GM19324 (cell line): ENCODE measurements at regions not wholly inside any gene's neighbourhood (a gene's known extent, or its start where the extent isn't known, plus 50 kb on each side); places are given as distances from the start of the nearest gene placed in this dataset.

Experiments
- ATAC-seq: cut with Tn5 transposase; IDR thresholded peaks from one replicate; pipeline ENCODE4 v1.9.1; 2021; ENCODE audit warnings: mild to moderate bottlenecking, moderate library complexity; ENCODE audit not compliant: unreplicated experiment, low FRiP score

GRCh38 chr3:24829629-24830229 is 335.1 kb upstream of the THRB start:
- no peak for ATAC-seq

DNA sequence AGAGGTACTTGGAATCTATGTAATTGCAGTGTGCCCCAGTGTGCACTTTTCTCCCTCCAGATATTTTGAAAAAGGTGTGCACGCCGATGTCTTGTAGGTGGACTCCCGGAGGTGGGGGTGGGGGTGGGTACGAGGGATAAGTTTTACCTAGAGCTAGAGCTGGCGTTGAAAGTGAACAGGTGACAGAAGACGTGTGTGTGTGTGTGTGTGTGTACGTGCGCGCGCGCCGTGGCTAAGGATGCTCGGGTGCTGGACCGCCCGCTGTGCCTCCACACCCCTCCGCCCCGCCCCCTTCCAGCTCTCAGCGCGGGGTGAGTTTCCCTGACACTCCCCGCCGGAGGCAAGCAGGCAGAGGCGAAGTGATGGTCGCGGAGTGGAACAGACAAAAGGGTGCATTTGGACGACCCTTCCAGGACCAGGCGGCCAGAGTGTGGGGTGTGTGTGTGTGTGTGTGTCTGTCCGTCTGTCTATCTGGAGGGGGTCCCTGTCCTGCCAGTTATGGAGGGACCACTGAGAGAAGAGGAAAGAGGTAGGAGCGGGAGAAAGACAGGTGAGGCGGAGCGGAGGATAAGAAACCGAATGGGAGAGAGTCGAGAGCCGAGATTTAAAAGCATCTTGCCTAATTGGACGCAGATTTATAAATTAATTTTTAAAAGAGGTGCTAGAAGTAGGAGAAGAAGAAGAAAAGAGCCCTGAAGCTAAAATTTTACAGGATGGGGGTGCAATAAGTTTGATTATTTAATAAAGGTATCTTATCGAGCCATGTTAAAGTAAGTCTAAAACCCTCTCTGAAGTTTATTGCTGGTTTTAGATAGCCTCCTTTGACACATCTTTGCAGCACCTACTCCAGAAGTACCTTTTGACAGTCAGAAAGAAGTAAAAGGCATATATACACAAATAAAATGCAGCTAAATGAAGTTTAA is 335.8 kb upstream of the THRB start:
- no peak for ATAC-seq

- no peak for ATAC-seq
Measured at GRCh38 chr3:24831221-24831620, 336.6 kb upstream of the THRB start.

DNA sequence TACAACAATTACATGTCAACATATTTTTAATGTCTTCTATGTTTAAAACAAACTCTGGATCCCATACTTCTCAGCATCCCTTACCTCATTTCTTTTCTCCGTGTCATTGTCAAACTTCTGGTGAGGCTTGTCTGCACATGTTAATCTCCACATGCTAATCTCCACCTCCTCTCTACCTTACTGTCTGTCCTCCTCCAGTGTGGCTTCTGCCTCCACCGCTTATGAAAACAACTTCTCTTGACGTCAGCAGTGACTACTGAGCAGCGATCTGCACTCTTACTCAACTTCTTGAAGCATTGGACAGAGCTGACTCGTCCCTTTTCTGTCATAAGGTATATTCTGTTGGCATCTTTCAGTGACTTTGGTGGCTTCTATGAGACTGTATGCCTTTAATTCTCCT is 338.2 kb upstream of the THRB start:
- no peak for ATAC-seq

DNA sequence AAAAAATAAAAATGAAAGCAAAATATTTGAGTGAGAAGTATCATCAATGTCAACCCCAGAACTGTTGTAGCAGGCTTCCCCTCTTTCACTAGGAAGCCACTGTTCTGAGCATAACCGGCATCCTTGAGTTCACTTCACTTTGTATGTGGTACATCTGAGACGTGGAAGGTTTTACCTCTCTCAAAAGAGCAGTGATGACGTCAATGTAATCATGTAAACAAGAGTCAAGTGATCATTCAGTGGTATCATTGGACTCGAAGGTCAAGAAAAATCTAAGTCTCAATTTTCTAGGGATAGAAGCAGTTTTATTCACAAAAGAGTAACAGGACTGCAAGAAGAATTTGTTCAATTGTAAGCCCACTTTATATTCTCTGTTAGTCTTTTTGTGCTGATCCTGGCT is 339.8 kb upstream of the THRB start:
- ATAC-seq = no peak

DNA sequence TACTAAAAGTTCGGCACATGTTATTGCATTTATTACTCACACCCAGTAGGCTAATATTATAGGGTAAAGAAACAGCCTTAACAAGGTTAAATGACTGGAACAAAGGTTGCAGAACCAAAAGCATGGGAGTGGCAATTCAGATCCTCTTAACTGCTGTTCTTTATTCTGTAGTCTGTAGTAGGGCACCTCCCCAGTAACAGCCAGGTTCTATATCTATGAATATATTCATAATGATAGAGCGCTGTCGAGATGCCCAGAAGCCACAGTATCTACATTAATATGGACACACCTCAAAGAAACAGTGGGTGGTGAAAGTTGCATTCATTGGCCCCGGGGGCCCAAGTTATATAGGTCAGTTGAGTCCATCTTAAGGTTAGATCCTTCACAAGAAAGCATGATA is 340.9 kb upstream of the THRB start:
- no peak for ATAC-seq

- ATAC-seq = no peak
Measured at GRCh38 chr3:24837601-24838000, 343.0 kb upstream of the THRB start.

DNA sequence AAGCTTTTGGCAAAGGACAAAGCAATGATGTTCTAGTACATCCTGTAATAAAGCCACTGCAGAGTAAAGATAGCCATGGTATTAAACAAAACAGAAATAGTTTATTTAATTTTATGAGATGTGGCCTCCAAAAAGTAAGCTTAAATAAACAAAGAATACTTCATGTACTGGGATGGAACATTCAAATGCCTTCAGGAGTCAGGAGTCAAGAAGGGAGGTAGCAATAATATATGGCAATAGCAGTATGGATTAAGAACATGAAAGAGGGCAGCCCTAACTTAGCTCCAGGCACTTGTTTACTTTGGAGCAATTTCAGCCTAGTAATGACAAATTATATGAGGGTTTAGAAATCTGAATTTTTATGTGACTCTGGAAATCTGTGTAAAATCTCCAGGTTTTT is 343.9 kb upstream of the THRB start:
- ATAC-seq = no peak

GRCh38 chr3:24843955-24844354 is 349.3 kb upstream of the THRB start:
- ATAC-seq = no peak

- no peak for ATAC-seq
Measured at GRCh38 chr3:24845524-24846155, 351.0 kb upstream of the THRB start.

GRCh38 chr3:24846286-24846860 is 351.7 kb upstream of the THRB start:
- ATAC-seq = no peak

DNA sequence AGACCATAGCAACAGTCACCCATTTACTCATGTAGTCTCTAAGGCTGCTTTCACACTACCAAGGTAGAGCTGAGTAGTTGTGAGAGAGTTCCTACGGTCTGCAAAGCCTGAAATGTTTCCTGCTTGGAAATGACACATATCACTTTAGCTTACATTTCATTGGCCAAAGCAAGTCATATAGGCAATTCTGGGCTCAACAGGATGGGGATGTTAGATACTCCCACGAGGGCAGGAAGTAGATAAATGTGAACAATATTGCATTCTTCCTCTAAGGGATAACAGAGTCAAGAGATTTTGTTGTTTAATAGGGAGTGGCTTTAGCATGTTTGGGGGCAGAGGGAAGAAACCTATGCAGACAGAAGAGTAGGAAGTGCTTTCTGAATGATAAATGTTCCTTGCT is 355.6 kb upstream of the THRB start:
- no peak for ATAC-seq

GRCh38 chr3:24853685-24854490 is 359.2 kb upstream of the THRB start:
- ATAC-seq = no peak

- ATAC-seq = no peak
Measured at GRCh38 chr3:24854748-24855147, 360.1 kb upstream of the THRB start.

- no peak for ATAC-seq
Measured at GRCh38 chr3:24857945-24858344, 363.3 kb upstream of the THRB start.

- no peak for ATAC-seq
Measured at GRCh38 chr3:24863215-24863614, 368.6 kb upstream of the THRB start.

GRCh38 chr3:24867783-24868182 is 373.1 kb upstream of the THRB start:
- no peak for ATAC-seq

DNA sequence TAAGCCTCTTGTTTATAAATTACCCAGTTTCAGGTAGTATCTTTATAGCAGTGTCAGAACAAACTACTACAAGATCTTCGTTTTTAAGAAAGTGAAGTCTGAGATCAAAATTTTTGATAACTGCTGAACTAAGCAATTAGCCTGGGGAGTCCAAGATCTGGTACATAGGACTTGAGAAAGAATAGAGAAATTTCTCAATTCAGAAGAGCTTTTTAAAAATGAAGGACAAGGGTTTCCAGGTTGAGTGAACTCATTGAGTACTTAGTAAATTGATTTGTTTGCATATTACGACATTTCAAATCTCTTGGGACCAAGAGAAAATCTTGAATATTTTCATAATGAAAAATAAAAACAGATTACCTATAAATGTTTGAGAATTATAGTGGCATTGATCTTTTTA is 386.6 kb upstream of the THRB start:
- no peak for ATAC-seq

DNA sequence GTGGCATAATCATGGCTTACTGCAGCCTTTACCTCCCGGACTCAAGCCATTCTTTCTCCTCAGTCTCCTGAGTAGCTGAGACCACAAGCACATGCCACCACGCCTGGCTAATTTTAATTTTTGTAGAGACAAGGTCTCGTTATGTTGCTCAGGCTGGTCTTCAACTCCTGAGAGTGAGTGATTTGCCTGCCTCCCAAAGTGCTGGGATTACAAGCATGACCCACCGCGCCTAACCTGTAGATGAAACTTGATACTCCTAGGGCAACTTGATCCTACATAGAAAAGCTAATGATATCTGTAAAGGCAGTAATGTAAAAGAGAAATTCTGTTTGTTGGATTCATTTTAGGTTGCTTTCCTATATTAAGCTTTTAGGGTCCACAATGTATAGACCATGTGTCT is 391.9 kb upstream of the THRB start:
- no peak for ATAC-seq

DNA sequence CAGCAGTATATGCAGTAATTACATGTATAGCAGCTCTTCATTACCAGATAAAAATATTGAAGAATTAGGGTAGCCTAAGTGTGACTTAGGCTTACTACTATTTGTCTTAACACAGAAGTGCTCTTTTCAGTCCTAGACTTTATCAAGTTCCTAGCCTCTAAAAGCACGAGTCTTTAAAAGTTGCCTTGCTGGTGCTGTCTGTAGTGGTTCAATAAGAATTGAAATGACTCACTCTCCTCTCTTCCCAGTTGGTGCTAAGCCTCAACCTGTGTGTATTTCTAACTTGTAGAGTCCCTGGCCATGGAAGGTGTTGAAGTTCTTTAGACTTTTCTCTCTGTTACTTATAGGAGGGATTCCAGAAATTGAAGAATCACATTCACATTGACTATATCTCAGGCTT is 395.4 kb upstream of the THRB start:
- ATAC-seq = no peak

GRCh38 chr3:24899373-24899772 is 404.7 kb upstream of the THRB start:
- ATAC-seq = no peak
